Cardiac fibroblast (primary cell): ENCODE measurements at regions not wholly inside any gene's neighbourhood (a gene's known extent, or its start where the extent isn't known, plus 50 kb on each side); places are given as distances from the start of the nearest gene placed in this dataset.

Experiments used
- DNase-seq, 2 donors: peaks; one replicate each; pipeline versions ENCODE4 v3.0.0 to v3.0.0-alpha.2; 2010; ENCODE audit warnings: low read depth in 2 of 2
- H3K4me3 ChIP-seq, 2 donors: replicated peaks in 1 of 2; 1 replicate in 1 of 2; 2 replicates in 1 of 2; pipeline ENCODE4 v1.5.1; 2011; ENCODE audit warnings: low read depth in 2 of 2, low read length in 2 of 2, mild to moderate bottlenecking in 2 of 2, moderate library complexity in 1 of 2
- TF ChIP-seq, protein P1 (sequence below): IDR thresholded peaks from one replicate; pipeline ENCODE4 v1.5.1; 2011; ENCODE audit warnings: low read depth, mild to moderate bottlenecking, low read length, inconsistent platforms

DNA sequence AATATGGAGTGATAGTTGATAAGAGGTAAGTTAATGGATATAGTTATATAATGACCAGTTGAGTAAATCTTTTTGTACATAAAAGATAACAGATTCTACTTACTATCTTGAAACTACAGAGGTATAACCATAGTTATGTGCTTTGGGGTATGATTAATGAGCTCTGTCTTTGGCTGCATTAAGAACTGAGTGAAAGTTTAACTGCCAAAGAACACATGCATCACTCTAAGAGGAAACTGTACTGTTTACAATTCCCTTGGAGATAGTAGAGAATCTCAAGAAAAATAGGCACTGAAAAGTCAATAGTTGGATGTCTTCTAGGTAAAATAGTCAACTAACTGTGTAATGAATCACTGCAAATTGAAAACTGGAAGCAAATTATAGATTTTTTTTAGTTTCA lies 1129.5 kb downstream of the EPHA7 start:
- TF ChIP-seq, protein P1, sequence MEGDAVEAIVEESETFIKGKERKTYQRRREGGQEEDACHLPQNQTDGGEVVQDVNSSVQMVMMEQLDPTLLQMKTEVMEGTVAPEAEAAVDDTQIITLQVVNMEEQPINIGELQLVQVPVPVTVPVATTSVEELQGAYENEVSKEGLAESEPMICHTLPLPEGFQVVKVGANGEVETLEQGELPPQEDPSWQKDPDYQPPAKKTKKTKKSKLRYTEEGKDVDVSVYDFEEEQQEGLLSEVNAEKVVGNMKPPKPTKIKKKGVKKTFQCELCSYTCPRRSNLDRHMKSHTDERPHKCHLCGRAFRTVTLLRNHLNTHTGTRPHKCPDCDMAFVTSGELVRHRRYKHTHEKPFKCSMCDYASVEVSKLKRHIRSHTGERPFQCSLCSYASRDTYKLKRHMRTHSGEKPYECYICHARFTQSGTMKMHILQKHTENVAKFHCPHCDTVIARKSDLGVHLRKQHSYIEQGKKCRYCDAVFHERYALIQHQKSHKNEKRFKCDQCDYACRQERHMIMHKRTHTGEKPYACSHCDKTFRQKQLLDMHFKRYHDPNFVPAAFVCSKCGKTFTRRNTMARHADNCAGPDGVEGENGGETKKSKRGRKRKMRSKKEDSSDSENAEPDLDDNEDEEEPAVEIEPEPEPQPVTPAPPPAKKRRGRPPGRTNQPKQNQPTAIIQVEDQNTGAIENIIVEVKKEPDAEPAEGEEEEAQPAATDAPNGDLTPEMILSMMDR = no peak
- DNase-seq = no peak
- no peak overlapping the region for H3K4me3 ChIP-seq

GRCh38 chr6:92281571-92282076 lies 1137.7 kb downstream of the EPHA7 start:
- TF ChIP-seq, protein P1 = no peak
- DNase-seq = no peak
- H3K4me3 ChIP-seq = no peak overlapping the region

- no peak overlapping the region for H3K4me3 ChIP-seq
- TF ChIP-seq, protein P1 = no peak
- no peak for DNase-seq
Measured at GRCh38 chr6:92275150-92275549, 1144.2 kb downstream of the EPHA7 start.

DNA sequence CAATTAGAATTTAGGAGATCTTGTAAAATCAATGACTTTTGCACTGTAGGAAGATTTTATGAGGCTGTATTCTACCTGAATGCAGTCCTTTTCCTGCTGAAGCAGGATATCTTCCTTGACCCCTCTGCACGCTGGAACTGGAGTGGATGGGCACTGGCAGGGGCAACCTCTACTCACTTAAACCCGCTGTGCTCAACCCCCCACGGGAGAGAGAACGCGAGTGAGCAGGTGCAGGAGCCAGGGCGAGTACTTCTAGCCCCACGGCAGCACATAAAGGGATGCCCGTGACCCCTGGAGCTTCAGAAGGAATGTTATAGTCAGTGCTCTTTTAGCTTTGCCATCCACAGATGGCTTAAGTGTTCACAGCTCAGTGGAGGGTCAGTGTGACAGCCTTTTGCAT lies 1144.8 kb downstream of the EPHA7 start:
- no peak for DNase-seq
- TF ChIP-seq, protein P1 = no peak

DNA sequence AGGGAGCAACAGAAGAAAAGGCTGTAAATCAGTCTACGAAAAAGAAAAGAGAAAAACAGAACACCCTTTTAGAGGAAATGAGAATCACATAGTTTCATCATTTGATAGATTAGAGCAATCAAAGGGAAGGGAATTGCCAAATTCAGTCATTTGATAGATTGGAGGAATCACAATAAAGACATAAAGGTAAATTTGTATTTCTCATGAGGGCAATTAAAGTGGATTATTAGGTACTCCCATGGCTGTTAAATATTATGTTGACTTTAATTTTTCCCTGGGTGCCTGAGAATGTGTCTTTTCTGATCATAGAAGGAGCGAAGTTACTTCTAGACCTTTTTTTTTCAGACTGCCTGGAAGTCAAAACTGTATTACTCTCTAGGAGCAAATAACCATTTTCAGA lies 1145.7 kb downstream of the EPHA7 start:
- TF ChIP-seq, protein P1 = no peak
- H3K4me3 ChIP-seq = no peak overlapping the region
- DNase-seq = no peak

More for the DNA sequence above, 1144.8 kb downstream of the EPHA7 start:
- H3K4me3 ChIP-seq = no peak overlapping the region

DNA sequence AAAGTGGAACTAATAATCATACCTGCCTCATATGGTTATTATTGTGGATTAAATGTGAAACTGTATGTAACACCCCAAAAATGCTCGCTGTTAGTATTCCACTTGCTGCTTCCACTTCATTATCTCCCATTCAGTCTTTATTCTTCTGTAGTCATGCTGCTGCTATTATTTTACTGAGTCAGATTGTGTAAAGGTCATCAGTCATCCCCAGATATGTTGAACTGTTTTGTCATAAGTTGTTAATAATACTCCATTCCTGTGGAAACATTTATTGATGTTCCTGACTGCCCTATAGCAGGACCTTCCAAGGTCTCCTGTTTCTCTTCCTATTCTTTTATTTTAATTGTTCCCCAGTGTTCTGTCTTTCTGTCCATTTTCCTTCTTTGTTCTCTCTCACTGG lies 1148.3 kb downstream of the EPHA7 start:
- H3K4me3 ChIP-seq = no peak overlapping the region
- TF ChIP-seq, protein P1 = no peak
- DNase-seq = no peak

- TF ChIP-seq, protein P1 = no peak
- DNase-seq = no peak
- no peak overlapping the region for H3K4me3 ChIP-seq
Measured at GRCh38 chr6:92270365-92270764, 1149.0 kb downstream of the EPHA7 start.
